ENCODE measurements at regions not wholly inside any gene's neighbourhood (a gene's known extent, or its start where the extent isn't known, plus 50 kb on each side); places are given as distances from the start of the nearest gene placed in this dataset.

DNA sequence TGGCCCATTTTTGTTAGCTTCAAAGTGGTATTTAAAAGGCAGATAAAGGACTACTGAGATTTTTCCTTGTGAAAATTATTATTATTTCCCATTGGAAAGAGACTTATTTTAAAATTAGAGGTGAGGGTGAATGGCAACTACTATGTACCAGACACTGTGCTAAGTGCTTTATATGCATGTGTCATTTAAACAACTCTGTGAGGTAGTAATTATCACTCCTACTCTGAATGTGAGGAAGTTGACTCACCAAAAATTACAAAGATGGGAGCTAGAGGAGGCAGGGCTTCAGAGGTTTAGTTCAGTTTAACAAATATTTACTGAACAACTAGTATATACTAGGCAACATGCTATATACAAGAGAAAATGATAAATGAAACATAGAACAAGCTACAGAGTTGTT is 78.2 kb downstream of the MSL3 start:
- no peaks in the 10 kb centered on the region for H3K36me3 ChIP-seq
- H3K27me3 ChIP-seq = no peaks in the 10 kb centered on the region
- H3K4me1 ChIP-seq = no peaks in the 10 kb centered on the region
- TF ChIP-seq, protein P1, sequence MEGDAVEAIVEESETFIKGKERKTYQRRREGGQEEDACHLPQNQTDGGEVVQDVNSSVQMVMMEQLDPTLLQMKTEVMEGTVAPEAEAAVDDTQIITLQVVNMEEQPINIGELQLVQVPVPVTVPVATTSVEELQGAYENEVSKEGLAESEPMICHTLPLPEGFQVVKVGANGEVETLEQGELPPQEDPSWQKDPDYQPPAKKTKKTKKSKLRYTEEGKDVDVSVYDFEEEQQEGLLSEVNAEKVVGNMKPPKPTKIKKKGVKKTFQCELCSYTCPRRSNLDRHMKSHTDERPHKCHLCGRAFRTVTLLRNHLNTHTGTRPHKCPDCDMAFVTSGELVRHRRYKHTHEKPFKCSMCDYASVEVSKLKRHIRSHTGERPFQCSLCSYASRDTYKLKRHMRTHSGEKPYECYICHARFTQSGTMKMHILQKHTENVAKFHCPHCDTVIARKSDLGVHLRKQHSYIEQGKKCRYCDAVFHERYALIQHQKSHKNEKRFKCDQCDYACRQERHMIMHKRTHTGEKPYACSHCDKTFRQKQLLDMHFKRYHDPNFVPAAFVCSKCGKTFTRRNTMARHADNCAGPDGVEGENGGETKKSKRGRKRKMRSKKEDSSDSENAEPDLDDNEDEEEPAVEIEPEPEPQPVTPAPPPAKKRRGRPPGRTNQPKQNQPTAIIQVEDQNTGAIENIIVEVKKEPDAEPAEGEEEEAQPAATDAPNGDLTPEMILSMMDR (IDR thresholded peaks at IDR 0.05) = no peak
- H3K9me3 ChIP-seq = no peaks in the 10 kb centered on the region
- no peak overlapping the region for H3K4me3 ChIP-seq
- intact Hi-C loops (cut with DNase I) = no loop called here
- no peak for ATAC-seq
- DNase-seq = no peak
- H3K27ac ChIP-seq = no peak overlapping the region

DNA sequence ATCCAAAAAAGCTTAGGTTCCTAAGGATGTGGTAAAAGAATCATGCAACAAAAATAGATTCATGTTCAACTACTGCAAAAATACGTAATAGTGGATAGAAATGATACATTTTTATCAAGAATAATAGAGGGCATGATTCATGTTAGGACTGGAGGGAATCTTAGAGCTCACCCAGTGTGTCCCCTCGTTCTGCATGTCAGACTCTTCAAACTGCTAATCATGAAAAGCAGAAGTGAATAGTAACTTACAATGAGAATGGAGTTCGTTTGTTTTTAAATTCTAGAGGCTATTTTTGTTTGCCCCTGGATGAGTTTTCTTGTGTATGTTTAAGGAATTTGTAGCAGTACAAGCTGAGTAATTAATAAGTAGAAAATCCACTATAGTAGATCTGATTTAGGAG is 79.4 kb downstream of the MSL3 start:
- TF ChIP-seq, protein P1 (IDR thresholded peaks at IDR 0.05) = no peak
- Histone ChIP-seq H3K27me3 (no peaks in the 10 kb centered on the region), H3K27ac (no peak overlapping the region), H3K4me3 (no peak overlapping the region), H3K36me3 (no peaks in the 10 kb centered on the region), H3K4me1 (no peaks in the 10 kb centered on the region), H3K9me3 (no peaks in the 10 kb centered on the region)
- DNase-seq (no peak), ATAC-seq (no peak)
- intact Hi-C loops (cut with DNase I) = no loop called here

DNA sequence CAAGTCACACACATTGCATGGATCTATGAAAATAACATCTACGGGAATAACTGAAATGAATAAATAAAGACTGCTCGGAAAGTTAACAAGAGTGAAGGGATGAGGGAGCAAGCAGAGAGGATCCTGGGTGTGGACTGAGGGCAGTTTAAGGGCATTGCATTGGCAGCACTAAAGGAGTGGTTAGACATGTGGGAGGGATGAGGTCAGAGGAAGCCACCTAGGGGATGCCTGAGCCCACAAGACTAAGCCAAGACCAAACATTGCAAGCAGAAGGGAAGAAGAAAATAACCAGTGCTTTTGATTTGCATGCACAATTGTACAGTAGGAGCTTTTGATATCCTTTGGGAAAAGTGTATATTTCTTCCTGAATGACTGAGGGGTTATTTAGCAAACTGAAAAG is 106.1 kb downstream of the MSL3 start:
- H3K9me3 ChIP-seq = no peaks in the 10 kb centered on the region
- TF ChIP-seq, protein P1 (IDR thresholded peaks at IDR 0.05) = no peak

DNA sequence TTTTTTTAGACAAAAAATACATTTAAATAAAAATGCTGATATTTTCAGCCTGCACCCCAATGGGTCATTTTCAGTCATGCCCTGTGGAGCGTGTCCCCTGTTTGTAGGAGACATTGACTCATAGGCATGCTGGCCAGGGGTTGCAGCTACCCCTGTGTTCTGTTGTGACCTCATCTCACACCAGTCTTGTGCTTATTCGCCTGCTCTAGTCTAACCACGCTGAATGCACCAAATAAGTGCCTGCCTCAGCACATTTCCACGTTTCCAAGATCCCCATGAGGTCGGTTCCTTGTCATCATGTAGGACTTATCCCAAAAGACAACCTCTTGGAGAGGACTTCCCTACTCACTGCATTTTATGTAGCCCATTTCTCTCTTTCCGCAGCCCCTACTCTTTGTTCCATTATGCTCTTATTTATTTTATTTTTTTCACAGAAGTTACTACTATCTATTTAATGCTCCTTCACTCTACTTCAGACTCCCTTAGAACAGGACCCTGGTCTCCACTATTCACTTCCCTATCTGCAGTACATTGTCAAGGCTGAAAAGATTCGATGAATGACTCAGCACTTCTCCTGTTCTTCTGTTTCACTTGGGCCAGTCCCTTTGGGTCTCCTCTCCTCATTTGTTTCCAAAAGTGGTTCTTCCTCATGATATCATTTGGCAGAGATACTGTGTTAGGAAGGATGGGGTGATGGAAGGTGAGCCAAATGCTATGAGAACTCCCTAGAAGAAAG is 109.7 kb downstream of the MSL3 start:
- intact Hi-C loops (cut with DNase I) = no loop called here
- no peaks in the 10 kb centered on the region for H3K4me1 ChIP-seq
- H3K9me3 ChIP-seq = no peaks in the 10 kb centered on the region
- ATAC-seq (no peak), DNase-seq (no peak)
- H3K36me3 ChIP-seq = no peaks in the 10 kb centered on the region
- H3K27ac ChIP-seq = no peak overlapping the region
- no peaks in the 10 kb centered on the region for H3K27me3 ChIP-seq
- H3K4me3 ChIP-seq = no peak overlapping the region
- TF ChIP-seq, protein P1 (IDR thresholded peaks at IDR 0.05) = no peak

More for the DNA sequence above, 106.1 kb downstream of the MSL3 start:
- no peaks in the 10 kb centered on the region for H3K4me1 ChIP-seq
- no peak for ATAC-seq
- DNase-seq = no peak
- H3K27ac ChIP-seq = no peak overlapping the region
- no peak overlapping the region for H3K4me3 ChIP-seq
- H3K36me3 ChIP-seq = no peaks in the 10 kb centered on the region
- no peaks in the 10 kb centered on the region for H3K27me3 ChIP-seq
- intact Hi-C loops (cut with DNase I) = no loop called here

DNA sequence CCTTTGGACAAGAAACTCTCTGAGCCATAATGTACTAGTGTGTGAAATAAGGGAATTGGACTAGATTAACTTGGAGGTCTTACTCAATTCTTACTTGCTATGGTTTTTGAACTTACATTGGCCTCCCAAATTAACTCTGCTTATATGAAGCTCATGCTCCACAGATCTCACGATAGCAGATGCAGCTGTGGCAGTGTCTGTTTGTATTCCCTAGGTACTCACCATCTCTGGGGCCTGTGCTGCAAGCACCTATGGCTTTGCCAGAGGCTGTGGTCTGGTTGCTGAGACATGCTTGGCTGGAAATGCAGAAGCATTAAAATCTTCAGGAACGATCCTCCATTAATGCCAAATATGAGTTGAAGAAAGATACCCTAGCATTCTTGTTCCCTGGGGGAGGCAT is 112.8 kb downstream of the MSL3 start:
- Histone ChIP-seq H3K27ac (no peak overlapping the region), H3K4me3 (no peak overlapping the region), H3K27me3 (no peaks in the 10 kb centered on the region), H3K36me3 (no peaks in the 10 kb centered on the region), H3K4me1 (no peaks in the 10 kb centered on the region), H3K9me3 (no peaks in the 10 kb centered on the region)
- intact Hi-C loops (cut with DNase I) = no loop called here
- DNase-seq = no peak
- ATAC-seq = no peak
- TF ChIP-seq, protein P1 (IDR thresholded peaks at IDR 0.05) = no peak
